Astrocyte (in vitro differentiated cells and primary cell): ENCODE measurements at regions not wholly inside any gene's neighbourhood (a gene's known extent, or its start where the extent isn't known, plus 50 kb on each side); places are given as distances from the start of the nearest gene placed in this dataset.

Experiments used
- DNase-seq: peaks from one replicate; pipeline ENCODE4 v3.0.0-alpha.2; 2010; ENCODE audit warnings: low read depth
- FAIRE-seq: peaks from 2 replicates; lab custom pipeline; 2011; peaks lifted over from hg19 to GRCh38; lab: Jason Lieb, UNC
- H2AFZ ChIP-seq: 2 replicates; pipeline ENCODE4 v1.6.0; 2012; ENCODE audit warnings: low read depth, low read length, inconsistent platforms
- H3K27ac ChIP-seq: 2 replicates; pipeline ENCODE4 v1.5.1; 2011; ENCODE audit warnings: low read depth, low read length, inconsistent platforms
- H3K27me3 ChIP-seq: 2 replicates; pipeline ENCODE4 v1.6.0; 2011; ENCODE audit warnings: low read length, inconsistent platforms; ENCODE audit not compliant: insufficient read depth
- H3K36me3 ChIP-seq: 2 replicates; pipeline ENCODE4 v1.5.1; 2011; ENCODE audit warnings: low read length, inconsistent platforms; ENCODE audit not compliant: insufficient read depth
- H3K4me1 ChIP-seq: 2 replicates; pipeline ENCODE4 v1.5.1; 2011; ENCODE audit warnings: low read length, inconsistent platforms; ENCODE audit not compliant: insufficient read depth
- H3K4me2 ChIP-seq: 2 replicates; pipeline ENCODE4 v1.6.0; 2012; ENCODE audit warnings: low read length, inconsistent platforms
- H3K4me3 ChIP-seq: 2 replicates; pipeline ENCODE4 v1.5.1; 2011; ENCODE audit warnings: low read depth, mild to moderate bottlenecking, low read length, inconsistent platforms; ENCODE audit not compliant: insufficient read depth
- H3K79me2 ChIP-seq: 2 replicates; pipeline ENCODE4 v1.6.0; 2012; ENCODE audit warnings: mild to moderate bottlenecking, low read length, inconsistent platforms; ENCODE audit not compliant: insufficient read depth
- H3K9ac ChIP-seq: 2 replicates; pipeline ENCODE4 v1.6.0; 2012; ENCODE audit warnings: mild to moderate bottlenecking, low read length, inconsistent platforms
- H3K9me3 ChIP-seq: 2 replicates; pipeline ENCODE4 v1.5.1; 2012; ENCODE audit warnings: low read depth, mild to moderate bottlenecking, low read length, inconsistent platforms; ENCODE audit not compliant: insufficient read depth
- H4K20me1 ChIP-seq: 2 replicates; pipeline ENCODE4 v1.6.0; 2012; ENCODE audit warnings: low read length, inconsistent platforms; ENCODE audit not compliant: insufficient read depth
- H3K27ac Mint-ChIP-seq: one replicate; pipeline ENCODE4 v1.8.0; 2021; ENCODE audit warnings: mild to moderate bottlenecking, mixed read lengths; ENCODE audit not compliant: unreplicated experiment
- H3K27me3 Mint-ChIP-seq: one replicate; pipeline ENCODE4 v1.8.0; 2021; ENCODE audit warnings: low read depth, mixed read lengths; ENCODE audit not compliant: unreplicated experiment
- H3K36me3 Mint-ChIP-seq: one replicate; pipeline ENCODE4 v1.8.0; 2021; ENCODE audit warnings: low read depth, mixed read lengths; ENCODE audit not compliant: unreplicated experiment
- H3K4me1 Mint-ChIP-seq: one replicate; pipeline ENCODE4 v1.8.0; 2021; ENCODE audit warnings: low read depth, mixed read lengths; ENCODE audit not compliant: unreplicated experiment
- H3K4me3 Mint-ChIP-seq: one replicate; pipeline ENCODE4 v1.8.0; 2021; ENCODE audit warnings: mild to moderate bottlenecking, moderate library complexity, mixed read lengths; ENCODE audit not compliant: unreplicated experiment
- H3K9me3 Mint-ChIP-seq: one replicate; pipeline ENCODE4 v1.8.0; 2021; ENCODE audit warnings: mild to moderate bottlenecking, mixed read lengths; ENCODE audit not compliant: unreplicated experiment
- CTCF ChIP-seq: IDR thresholded peaks from 2 replicates; pipeline ENCODE4 v1.5.1; 2011; ENCODE audit warnings: low read depth, mild to moderate bottlenecking, inconsistent platforms, low read length, moderate library complexity; ENCODE audit not compliant: insufficient read depth
- EZH2 ChIP-seq: IDR thresholded peaks from 2 replicates; pipeline ENCODE4 v1.6.1; 2012; ENCODE audit warnings: mild to moderate bottlenecking, low read length, inconsistent platforms; ENCODE audit not compliant: insufficient read depth

GRCh38 chr16:54651440-54652195 is 279.0 kb upstream of the IRX5 start:
- Mint-ChIP-seq H3K36me3 (no peaks in the 10 kb centered on the region), H3K9me3 (peaks cover 2% of the 10 kb centered on the region), H3K27me3 (peaks cover 7% of the 10 kb centered on the region), H3K4me3 (peak overlapping the region; percentile 68), H3K4me1 (peaks cover 22% of the 10 kb centered on the region), H3K27ac (no peak overlapping the region)
- H3K36me3 ChIP-seq, result no peaks in the 10 kb centered on the region
- H3K9me3 ChIP-seq, result no peaks in the 10 kb centered on the region
- peak overlapping the region; percentile 43 for H2AFZ ChIP-seq
- peaks cover 7% of the 10 kb centered on the region for H3K4me1 ChIP-seq
- H3K27me3 ChIP-seq, result no peaks in the 10 kb centered on the region
- H3K79me2 ChIP-seq, result no peaks in the 10 kb centered on the region
- FAIRE-seq (no peak), DNase-seq (peak; percentile 13)
- H3K9ac ChIP-seq, result no peak overlapping the region
- TF ChIP-seq CTCF (no peak), EZH2 (no peak)
- no peaks in the 10 kb centered on the region for H4K20me1 ChIP-seq
- no peak overlapping the region for H3K4me3 ChIP-seq
- H3K27ac ChIP-seq, result no peak overlapping the region
- peak overlapping the region; percentile 72 for H3K4me2 ChIP-seq

DNA sequence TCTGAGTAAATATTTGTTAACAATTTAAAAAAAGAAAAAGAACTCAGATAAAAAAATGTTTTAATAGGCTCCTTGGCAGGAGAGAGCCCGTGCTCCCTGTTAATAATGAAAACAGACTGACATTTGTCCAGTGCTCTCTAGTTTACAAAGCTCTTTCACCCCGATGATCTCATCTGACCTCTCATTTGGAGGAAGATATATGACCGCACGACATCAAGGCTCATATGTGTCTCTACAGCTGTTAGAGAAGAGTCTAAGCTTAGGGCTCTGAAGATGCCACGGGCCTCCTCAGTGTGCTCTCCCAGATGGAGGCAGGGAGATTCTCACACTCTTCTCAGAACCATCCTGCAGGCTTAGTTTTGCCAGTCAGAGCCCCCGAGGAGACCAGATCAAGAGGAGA is 280.8 kb upstream of the IRX5 start:
- no peaks in the 10 kb centered on the region for H3K36me3 ChIP-seq
- H3K9me3 ChIP-seq, result no peaks in the 10 kb centered on the region
- TF ChIP-seq CTCF (no peak), EZH2 (no peak)
- Mint-ChIP-seq H3K36me3 (no peaks in the 10 kb centered on the region), H3K4me1 (peaks cover 14% of the 10 kb centered on the region), H3K27me3 (peaks cover 9% of the 10 kb centered on the region), H3K27ac (no peak overlapping the region), H3K4me3 (no peak overlapping the region), H3K9me3 (peaks cover 2% of the 10 kb centered on the region)
- H2AFZ ChIP-seq, result no peak overlapping the region
- no peak overlapping the region for H3K4me2 ChIP-seq
- peaks cover 7% of the 10 kb centered on the region for H3K4me1 ChIP-seq
- H3K27ac ChIP-seq, result no peak overlapping the region
- no peak for DNase-seq
- H3K4me3 ChIP-seq, result no peak overlapping the region
- H3K9ac ChIP-seq, result no peak overlapping the region
- no peaks in the 10 kb centered on the region for H4K20me1 ChIP-seq
- FAIRE-seq, result no peak
- no peaks in the 10 kb centered on the region for H3K79me2 ChIP-seq
- no peaks in the 10 kb centered on the region for H3K27me3 ChIP-seq

DNA sequence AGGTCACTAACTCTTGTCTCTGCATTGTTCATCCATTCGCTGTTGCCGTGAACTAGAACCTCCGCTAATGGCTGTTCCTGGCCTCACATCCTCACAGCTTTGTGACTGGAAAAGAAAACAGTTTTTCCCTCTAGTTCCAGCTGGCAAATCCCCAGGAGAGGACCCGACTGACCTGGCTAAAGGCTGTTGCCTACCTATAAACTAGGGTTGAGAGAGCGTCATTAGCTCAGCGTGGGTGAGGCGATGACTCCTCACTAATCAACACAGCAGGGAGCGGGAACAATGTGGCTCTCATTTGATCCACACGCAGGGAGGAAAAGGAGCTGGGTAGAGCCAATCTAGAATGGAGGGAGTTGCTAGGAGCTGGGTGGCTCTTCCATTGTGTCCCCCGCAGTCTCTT is 282.1 kb upstream of the IRX5 start:
- Histone ChIP-seq H3K4me3 (no peak overlapping the region), H4K20me1 (no peaks in the 10 kb centered on the region), H3K4me1 (peaks cover 7% of the 10 kb centered on the region), H3K27ac (no peak overlapping the region), H3K9ac (no peak overlapping the region), H3K4me2 (peak overlapping the region; percentile 32), H2AFZ (peak overlapping the region; percentile 51), H3K36me3 (no peaks in the 10 kb centered on the region), H3K9me3 (no peaks in the 10 kb centered on the region), H3K79me2 (no peaks in the 10 kb centered on the region), H3K27me3 (no peaks in the 10 kb centered on the region)
- H3K9me3 Mint-ChIP-seq, result peaks cover 2% of the 10 kb centered on the region
- no peaks in the 10 kb centered on the region for H3K36me3 Mint-ChIP-seq
- no peak overlapping the region for H3K4me3 Mint-ChIP-seq
- DNase-seq (peak; percentile 12), FAIRE-seq (no peak)
- H3K4me1 Mint-ChIP-seq, result peaks cover 7% of the 10 kb centered on the region
- H3K27ac Mint-ChIP-seq, result no peak overlapping the region
- no peak for TF ChIP-seq EZH2
- no peak for TF ChIP-seq CTCF
- peaks cover 13% of the 10 kb centered on the region for H3K27me3 Mint-ChIP-seq
